ENCODE measurements at regions not wholly inside any gene's neighbourhood (a gene's known extent, or its start where the extent isn't known, plus 50 kb on each side); places are given as distances from the start of the nearest gene placed in this dataset.
A peak's percentile ranks its signal among the peaks of the same experiment; 100 is the strongest.

GRCh38 chr6:133698272-133698671, 190.6 kb upstream of the TCF21 start:
- intact Hi-C loops (cut with micrococcal nuclease) (no loop called here), in situ Hi-C loops (cut with MboI) (no loop called here)
- DNase-seq (ENCODE audit: extremely low read depth in 1 of 4, low spot score in 3 of 4): no peak
- Histone ChIP-seq H2AFZ (ENCODE audit: low read depth, low read length) (peak overlapping the region; percentile 62; the same call in 1 of the 2 replicates), H3K36me3 (ENCODE audit: control insufficient read depth, insufficient read depth, low read length) (no peaks in the 10 kb centered on the region), H3K4me1 (replicated peaks in 1 of 2; ENCODE audit: control insufficient read depth in 2 of 2, insufficient read depth in 2 of 2, low read length in 2 of 2) (peaks cover 4 to 29% of the 10 kb centered on the region in 2 experiments; a peak in 4 of 5 replicates), H3K27ac (ENCODE audit: extremely low read depth, low read depth, low read length) (no peak overlapping the region), H4K20me1 (replicated peaks; ENCODE audit: control insufficient read depth, insufficient read depth, low read length) (no peaks in the 10 kb centered on the region), H3K4me3 (no peak overlapping the region), H3K9ac (ENCODE audit: insufficient read depth in 1 of 2, low read depth in 2 of 2, low read length in 2 of 2) (no peak overlapping the region), H3K27me3 (ENCODE audit: control insufficient read depth in 2 of 2, insufficient read depth in 2 of 2, low read length in 2 of 2) (no peaks in the 10 kb centered on the region), H3K79me2 (ENCODE audit: control insufficient read depth, insufficient read depth, low read length) (no peaks in the 10 kb centered on the region), H3K9me3 (replicated peaks; ENCODE audit: control insufficient read depth, insufficient read depth, low read depth, low read length) (peaks cover 5% of the 10 kb centered on the region; the same call in 1 of the 2 replicates), H3K9me1 (ENCODE audit: control insufficient read depth, insufficient read depth, low read length) (no peaks in the 10 kb centered on the region), H3K4me2 (ENCODE audit: insufficient read depth, low read length) (no peak overlapping the region)
- CTCF ChIA-PET (ENCODE audit: low intra/inter-chr PET ratio): no interaction called here
- BruUV-seq (replicated peaks): no TSS peak
- WGBS (ENCODE audit: insufficient coverage, low coverage, missing lambda C conversion rate): 11% methylated on average over 1 of the region's 1 CpG
- no peak for ATAC-seq
- POLR2A ChIA-PET: no interaction called here
- no peak for FAIRE-seq
- TF ChIP-seq PML (IDR thresholded peaks at IDR 0.05; ENCODE audit: low read length) (no peak), POU5F1 (IDR thresholded peaks at IDR 0.05; ENCODE audit: borderline replicate concordance, low read depth, low read length, partially characterized antibody) (no peak), ZNF282 (CRISPR knock-in tag; IDR thresholded peaks at IDR 0.05) (no peak), BACH1 (tag; IDR thresholded peaks at IDR 0.05) (no peak), EZH2 (IDR thresholded peaks at IDR 0.05; ENCODE audit: borderline replicate concordance, low read depth, low read length) (no peak), EWSR1 (IDR thresholded peaks at IDR 0.05; ENCODE audit: borderline replicate concordance, low read depth, partially characterized antibody) (no peak), PTTG1 (tag; IDR thresholded peaks at IDR 0.05; ENCODE audit: low read depth) (no peak), SRSF1 (IDR thresholded peaks at IDR 0.05; ENCODE audit: low read depth, low read length) (no peak), HDAC3 (IDR thresholded peaks at IDR 0.05; ENCODE audit: borderline replicate concordance, partially characterized antibody) (no peak), MCM3 (IDR thresholded peaks at IDR 0.05) (no peak), ZNF174 (CRISPR knock-in tag; IDR thresholded peaks at IDR 0.05) (no peak), HDAC1 (IDR thresholded peaks at IDR 0.05) (no peak), RBM14 (IDR thresholded peaks at IDR 0.05; ENCODE audit: borderline replicate concordance, insufficient read depth, low read depth, low read length) (no peak), SMARCC2 (IDR thresholded peaks at IDR 0.05; ENCODE audit: low read depth) (no peak), ZNF79 (CRISPR knock-in tag; IDR thresholded peaks at IDR 0.05; ENCODE audit: low read depth) (no peak), MAFK (IDR thresholded peaks at IDR 0.05; ENCODE audit: low read length) (no peak)

Data from K562 (cell line).